SU-DHL-6 (cell line): ENCODE measurements at regions not wholly inside any gene's neighbourhood (a gene's known extent, or its start where the extent isn't known, plus 50 kb on each side); places are given as distances from the start of the nearest gene placed in this dataset.

Experiments
- EZH2phosphoT487 ChIP-seq: fragments of 200-600 bp; sonication (generic), shearing (Covaris generic); conservative IDR thresholded peaks from 2 replicates; pipeline ENCODE4 v1.6.1; 2018; ENCODE audit warnings: mild to moderate bottlenecking, antibody characterized with exemption, low read length, moderate library complexity, mixed read lengths
- TF ChIP-seq, protein P1 (sequence below): fragments of 200-600 bp; sonication (generic); IDR thresholded peaks from one replicate; pipeline ENCODE4 v1.5.1; 2017; ENCODE audit warnings: antibody characterized with exemption, mild to moderate bottlenecking, low read length, moderate library complexity; ENCODE audit not compliant: insufficient read depth, poor library complexity, severe bottlenecking

DNA sequence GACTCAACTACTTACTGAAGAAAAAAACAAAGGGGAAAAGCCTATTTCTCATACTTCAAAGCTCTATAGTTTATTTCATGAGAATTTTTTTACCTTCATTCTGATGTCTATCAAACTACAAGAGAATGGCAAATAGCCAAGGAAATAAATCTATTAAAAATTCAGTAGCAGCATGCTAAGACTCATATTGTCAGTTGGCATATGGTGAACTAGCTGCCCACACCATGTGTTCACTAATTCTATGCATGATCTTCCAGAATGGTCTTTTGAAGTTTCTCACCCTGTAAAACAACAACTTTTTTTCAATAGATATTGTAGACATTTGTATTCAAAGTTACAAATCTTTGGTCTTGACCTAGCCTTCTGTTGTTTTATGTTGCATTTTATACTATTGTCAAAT, 386.2 kb downstream of the RSL24D1 start:
- TF ChIP-seq, protein P1, sequence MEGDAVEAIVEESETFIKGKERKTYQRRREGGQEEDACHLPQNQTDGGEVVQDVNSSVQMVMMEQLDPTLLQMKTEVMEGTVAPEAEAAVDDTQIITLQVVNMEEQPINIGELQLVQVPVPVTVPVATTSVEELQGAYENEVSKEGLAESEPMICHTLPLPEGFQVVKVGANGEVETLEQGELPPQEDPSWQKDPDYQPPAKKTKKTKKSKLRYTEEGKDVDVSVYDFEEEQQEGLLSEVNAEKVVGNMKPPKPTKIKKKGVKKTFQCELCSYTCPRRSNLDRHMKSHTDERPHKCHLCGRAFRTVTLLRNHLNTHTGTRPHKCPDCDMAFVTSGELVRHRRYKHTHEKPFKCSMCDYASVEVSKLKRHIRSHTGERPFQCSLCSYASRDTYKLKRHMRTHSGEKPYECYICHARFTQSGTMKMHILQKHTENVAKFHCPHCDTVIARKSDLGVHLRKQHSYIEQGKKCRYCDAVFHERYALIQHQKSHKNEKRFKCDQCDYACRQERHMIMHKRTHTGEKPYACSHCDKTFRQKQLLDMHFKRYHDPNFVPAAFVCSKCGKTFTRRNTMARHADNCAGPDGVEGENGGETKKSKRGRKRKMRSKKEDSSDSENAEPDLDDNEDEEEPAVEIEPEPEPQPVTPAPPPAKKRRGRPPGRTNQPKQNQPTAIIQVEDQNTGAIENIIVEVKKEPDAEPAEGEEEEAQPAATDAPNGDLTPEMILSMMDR: no peak
- TF ChIP-seq EZH2phosphoT487: no peak
